T follicular helper cell (primary cell): ENCODE measurements at regions not wholly inside any gene's neighbourhood (a gene's known extent, or its start where the extent isn't known, plus 50 kb on each side); places are given as distances from the start of the nearest gene placed in this dataset.

ENCODE experiments used
- DNase-seq: peaks from one replicate; pipeline ENCODE4 v3.0.0-alpha.2; 2020; ENCODE audit warnings: low read depth

- DNase-seq = no peak
Measured at GRCh38 chr5:73311291-73312110, 137.1 kb downstream of the FOXD1 start.

GRCh38 chr5:73307645-73308355 lies 134.8 kb downstream of the TMEM174 start:
- no peak for DNase-seq

DNA sequence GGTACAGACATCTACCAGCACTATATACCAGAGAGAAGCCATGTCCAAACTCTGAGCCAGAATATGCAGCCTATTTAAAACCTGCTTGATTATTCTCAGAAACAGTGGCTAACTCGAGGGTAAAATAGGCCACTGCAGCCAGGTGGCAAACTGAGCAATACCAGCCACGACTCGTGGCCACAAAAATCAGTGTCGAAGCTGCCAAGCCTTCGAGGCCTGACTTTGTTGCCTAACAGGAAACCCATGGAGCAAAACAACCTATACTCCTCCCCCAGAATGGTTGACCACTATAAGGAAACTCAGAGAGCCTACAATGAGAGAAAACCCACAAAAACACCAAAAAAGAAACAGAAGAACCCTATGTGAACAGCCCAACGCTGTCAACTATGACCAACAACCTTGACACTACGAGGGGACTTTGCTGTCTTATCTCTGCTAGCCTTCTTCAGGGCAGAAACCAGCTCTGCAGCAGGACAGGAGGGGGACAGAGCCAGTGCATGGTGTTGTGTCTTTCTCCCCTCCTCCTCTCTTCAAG lies 133.8 kb downstream of the TMEM174 start:
- DNase-seq = no peak

- DNase-seq = no peak
Measured at GRCh38 chr5:73306078-73306719, 133.2 kb downstream of the TMEM174 start.

DNA sequence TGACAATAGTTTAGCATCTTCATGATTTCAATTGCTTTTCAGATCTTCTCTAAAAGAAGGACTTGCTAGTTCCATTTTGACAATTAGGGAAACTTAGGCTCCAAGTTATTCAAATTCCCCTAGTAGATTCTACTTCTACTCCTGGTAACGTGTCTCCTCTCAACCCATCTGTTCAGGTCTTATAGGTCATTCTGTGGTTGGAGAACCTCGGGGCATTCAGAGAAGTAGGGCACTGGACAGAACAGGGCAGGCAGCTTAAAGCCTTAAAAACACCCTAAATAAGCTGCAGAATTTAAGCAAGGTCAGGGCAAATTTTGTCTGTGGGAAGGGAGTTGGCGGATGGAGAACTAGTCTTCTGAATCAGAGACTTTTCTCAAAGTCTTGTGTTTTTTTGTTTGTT lies 132.4 kb downstream of the TMEM174 start:
- no peak for DNase-seq

DNA sequence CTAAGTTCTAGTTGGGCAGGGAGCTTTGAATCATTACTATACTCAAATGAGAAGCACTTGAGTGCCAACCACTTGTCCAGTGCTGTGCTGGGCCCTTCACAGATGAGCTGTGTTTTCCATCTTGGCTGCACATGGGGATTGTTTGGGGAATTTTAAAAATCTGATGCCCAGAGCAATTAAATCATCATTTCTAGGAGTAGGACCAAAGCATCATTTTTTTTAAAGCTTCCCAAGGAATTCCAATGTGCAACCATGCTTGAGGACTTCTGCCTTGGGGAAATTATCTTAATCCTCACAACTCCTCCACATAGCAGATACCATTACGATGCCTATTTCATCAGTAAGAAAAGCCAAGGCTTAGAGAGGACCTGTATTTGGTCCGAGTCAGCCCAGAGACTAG lies 131.4 kb downstream of the TMEM174 start:
- no peak for DNase-seq

GRCh38 chr5:73303148-73304079 lies 130.4 kb downstream of the TMEM174 start:
- DNase-seq = no peak

DNA sequence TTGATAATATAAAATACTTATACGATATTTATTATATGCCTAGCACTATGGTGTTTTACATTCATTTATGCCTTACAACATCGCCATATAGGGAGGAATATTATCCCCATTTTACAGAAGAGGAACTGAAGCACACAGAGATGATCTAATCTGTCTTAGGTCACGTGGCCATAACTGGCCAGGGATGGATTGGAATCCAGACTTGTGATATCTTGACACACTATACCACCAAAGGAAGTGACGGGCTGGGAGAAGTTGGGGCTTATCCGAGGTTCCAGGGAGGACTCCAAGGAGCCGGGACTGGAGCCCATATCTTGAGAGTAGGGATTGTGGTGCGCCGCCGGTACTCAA lies 129.8 kb downstream of the TMEM174 start:
- no peak for DNase-seq

DNA sequence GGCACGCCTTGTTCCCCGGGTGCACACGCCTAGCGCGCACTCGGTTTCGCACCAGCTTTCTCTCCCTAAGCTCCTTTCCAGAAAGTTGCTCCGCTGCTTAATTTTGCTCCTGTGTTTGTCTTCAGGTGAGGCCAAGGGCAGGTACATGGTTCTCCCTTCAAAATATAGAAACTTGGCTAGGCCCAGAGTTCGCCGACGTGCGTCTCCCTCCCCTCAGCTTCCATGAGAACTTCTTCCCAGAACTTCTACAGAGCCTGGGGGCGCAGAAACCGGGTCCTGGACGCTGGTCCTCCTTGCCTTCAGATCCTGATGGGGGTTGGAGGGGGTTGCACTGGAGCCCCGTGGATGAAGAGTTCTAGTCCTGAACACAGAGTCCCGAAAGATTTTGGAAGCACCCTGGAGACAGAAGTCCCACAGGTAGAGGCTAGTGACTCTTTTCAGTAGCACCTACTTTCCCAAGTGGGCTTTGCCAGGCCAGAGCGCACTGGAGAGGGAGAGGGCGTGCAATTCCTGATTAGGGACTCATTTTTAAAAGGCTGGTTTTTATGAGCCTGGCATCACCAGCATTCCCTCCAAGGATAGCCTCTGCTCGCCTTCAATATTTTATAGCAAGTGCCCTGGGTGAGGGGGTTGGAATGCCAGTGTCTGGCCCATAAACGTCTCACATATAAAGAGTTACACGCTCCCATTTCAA lies 128.4 kb downstream of the TMEM174 start:
- DNase-seq = no peak

- no peak for DNase-seq
Measured at GRCh38 chr5:73300337-73301207, 127.6 kb downstream of the TMEM174 start.

- no peak for DNase-seq
Measured at GRCh38 chr5:73299665-73300336, 126.8 kb downstream of the TMEM174 start.

DNA sequence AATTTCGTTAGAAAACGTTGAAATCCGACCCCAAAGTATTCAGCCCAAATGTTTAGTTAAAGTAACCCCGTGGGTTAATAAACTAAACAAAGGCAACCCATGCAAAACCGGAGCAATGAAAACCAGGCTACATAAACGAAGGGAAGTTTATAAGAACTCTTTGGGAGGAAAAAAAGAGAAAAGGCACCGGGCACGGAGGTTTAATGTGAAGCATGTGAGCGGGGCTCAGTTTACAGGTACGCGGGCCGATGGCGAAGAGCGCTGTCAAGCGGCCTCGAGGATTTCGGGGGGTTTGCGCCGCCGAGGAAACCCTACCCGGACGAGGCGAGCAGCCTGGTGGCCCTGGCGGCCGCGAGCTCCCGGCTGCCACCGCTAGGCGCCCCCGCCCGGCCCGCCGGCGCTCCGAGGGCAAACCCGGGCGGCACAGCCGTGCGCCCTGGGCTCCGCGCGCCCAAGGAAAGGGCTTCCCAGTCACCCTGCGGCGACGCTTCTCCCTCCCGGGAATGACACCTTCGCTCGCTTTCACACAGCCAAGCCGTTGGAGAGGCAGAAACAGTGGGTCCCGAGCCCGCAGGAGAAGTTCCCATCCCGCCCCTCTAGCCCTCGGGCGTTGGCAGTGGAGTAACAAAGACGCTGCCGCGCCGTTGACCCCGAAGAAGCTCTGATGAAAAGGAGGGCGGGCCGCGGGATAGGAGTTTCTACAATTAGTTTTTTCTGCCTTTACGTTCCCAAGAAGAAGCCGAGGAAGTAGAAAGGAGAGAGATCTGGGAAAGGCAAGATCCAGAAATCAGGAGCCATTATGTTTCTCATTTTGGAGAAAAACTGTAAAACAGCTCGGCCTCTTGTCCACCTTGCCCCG lies 126.0 kb downstream of the TMEM174 start:
- DNase-seq = no peak

DNA sequence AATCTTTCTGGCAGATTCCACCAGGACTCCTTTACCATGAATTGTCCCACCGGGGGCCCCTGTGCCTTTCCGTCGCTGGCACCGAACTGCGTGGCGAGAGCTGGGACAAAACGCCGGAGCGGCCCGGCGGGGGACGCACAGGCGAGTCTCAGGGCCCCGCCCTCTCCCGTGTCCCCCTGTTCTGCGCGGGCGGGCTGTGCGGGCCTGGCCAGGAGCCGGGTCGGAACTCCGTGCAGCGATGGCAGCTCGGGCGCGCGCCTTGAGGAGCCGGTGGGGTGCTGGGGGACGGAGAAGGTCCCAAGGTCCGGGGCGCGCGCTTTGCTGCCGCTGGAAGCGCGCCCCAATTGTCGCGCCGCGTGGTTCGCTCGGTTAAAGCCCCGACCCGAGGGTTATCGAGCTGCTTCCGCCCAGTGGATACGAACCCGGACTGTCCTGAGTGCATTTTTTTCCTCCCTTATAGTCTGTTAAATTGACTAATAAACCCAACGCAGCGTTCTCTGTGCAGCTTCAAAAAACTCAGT lies 125.3 kb downstream of the TMEM174 start:
- no peak for DNase-seq

DNA sequence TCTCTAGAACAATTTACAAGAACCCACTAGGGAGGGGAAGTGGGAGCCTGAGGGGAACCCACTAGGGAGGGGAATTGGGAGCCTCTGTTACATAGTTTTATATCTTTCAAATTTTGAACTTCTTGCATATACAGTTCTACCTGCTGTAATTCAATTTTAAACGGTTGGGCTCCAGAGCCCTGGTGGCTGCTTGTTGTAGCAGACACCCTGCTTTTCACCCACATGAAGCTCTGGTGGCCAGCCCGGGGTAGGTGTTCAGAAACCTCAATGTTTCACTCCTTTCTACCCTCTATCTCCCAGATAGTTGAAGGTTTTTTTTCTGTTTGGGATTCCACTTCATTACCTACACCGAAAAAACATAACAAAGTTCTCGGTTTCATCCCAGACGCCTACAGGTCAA lies 124.4 kb downstream of the TMEM174 start:
- DNase-seq = no peak

DNA sequence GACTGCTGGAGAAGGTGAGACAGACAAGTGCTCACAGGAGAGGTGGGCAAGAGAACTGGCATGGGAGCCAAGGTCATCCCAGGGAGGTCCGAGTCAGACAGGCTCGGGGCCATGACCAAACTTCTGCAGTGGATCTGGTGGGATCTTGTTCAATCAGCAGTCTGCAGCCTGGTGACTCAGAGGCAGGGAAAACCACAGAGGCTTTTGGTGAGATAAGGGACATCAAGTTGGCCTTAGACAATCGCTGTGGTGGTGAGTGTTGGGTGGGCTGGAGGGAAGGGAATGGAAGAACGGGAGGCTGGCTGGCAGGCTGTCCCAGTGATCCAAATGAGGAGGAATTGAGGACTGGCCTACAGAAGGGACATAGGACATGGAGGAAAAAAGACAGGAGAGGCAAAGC lies 123.8 kb downstream of the TMEM174 start:
- no peak for DNase-seq

DNA sequence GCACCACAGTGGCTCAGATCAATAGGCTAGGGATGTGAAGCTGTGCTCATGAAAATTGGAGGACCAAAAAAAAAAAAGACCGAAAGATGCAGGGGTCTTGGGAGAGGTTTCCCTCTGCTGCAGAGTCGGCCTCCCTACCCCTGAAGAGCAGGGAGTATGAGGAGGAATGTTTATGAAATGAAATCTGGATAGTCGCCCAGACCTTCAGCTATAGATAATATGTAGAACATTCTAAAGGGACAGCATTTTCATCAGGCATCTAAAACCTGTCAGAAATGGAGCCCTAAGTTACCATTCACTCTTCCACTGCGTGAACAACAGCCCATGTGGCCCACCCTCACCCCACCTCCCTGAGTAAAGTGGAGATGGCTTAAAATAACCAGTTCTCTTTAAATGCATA lies 122.9 kb downstream of the TMEM174 start:
- no peak for DNase-seq

DNA sequence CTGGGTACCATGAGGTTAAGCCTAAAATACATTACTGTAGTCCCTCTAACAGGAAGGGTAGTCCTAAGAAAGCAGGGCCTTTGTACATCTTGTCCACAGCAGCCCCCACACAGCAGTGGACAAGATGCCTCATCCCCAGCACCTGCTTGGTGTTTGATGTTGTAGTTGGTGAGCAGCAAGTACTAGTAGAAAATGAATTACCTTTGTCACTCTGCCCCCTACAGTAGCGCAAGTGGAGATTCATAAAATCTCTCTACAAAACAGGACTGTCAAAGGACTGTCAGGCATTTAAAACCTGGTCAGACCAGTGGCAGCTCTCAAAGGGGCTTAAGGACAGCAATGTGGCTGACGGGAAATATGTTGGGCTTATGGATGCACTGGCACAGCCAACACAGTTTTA lies 122.5 kb downstream of the TMEM174 start:
- no peak for DNase-seq

DNA sequence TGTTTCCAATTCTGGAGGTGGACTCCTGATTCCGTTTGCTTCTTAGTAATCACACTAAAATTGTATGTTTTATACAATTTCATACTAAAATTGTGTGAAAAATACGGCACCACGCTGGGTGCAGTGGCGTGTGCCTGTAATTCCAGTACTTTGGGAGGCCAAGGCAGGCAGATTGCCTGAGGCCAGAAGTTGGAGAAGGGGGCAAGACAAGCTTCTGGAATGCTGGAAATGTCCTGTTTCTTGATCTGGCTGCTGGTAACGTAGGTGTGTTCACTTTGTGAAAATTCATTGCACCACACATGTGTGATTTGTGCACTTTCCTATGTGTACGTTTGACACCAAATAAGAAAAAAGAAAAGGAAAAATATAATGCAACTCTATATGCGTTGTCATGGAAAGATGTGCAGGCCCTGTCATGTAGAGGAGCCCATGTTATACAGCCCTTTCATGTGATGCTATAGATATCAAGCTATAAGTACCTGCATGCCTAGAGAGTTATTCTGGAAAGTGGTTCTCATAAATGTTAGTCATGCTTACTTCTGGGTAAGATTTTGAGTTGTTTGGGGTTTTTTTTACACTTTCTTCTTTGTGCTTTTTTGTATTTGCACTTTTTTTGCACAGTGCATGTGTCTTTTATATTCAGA lies 119.9 kb downstream of the TMEM174 start:
- DNase-seq = no peak
